ENCODE measurements at regions not wholly inside any gene's neighbourhood (a gene's known extent, or its start where the extent isn't known, plus 50 kb on each side); places are given as distances from the start of the nearest gene placed in this dataset.

DNA sequence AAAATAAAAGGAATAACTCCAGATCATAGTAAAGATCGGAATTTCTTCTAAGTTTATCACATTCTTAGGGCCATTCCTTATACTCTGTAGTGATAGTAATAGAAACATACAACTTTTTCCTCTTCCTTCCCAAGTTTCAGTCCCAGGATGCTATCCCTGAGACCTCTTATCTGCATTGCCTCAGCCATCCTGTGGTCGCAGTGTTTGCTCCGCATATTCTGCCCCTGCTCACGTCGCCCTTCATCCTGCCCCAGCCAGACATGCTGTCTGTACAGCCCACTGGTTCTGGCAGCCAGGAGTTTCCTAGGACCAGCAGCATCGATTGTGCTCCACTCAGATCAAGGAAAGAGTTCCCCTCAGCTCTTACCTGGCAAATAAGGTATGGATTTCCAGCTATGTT lies 132.7 kb upstream of the ERCC6L2 start:
- intact Hi-C loops (cut with micrococcal nuclease; ENCODE audit: unreplicated experiment), result no loop called here
- BruUV-seq (replicated peaks), result no TSS peak
- ChIA-PET POLR2A (no interaction called here), CTCF (interaction anchor here (1.1 kb wide), 1 partner anchor 489 kb away, joined by 3 read pairs; no protein-coding TSS in a partner anchor), SMC1A (ENCODE audit: uncharacterized antibody, unreplicated experiment) (no interaction called here), RAD21 (ENCODE audit: unreplicated experiment) (no interaction called here)
- no peaks in the 10 kb centered on the region for H3K4me1 ChIP-seq (ENCODE audit: control insufficient read depth, insufficient read depth, low read length)
- no peak for TF ChIP-seq CEBPB (IDR thresholded peaks at IDR 0.05; ENCODE audit: borderline replicate concordance in 1 of 2, low read depth in 2 of 2, low read length in 2 of 2)
- no peaks in the 10 kb centered on the region for H3K79me2 ChIP-seq (ENCODE audit: control insufficient read depth, insufficient read depth, low read length)
- H3K36me3 ChIP-seq (ENCODE audit: control insufficient read depth in 2 of 2, insufficient read depth in 2 of 2, low read length in 1 of 2), result no peaks in the 10 kb centered on the region
- ATAC-seq (no peak), DNase-seq (ENCODE audit: low read depth, low spot score) (no peak), FAIRE-seq (no peak)
- no peaks in the 10 kb centered on the region for H3K9me3 ChIP-seq (replicated peaks; ENCODE audit: control insufficient read depth, insufficient read depth, low read length)
- no peak overlapping the region for H3K4me3 ChIP-seq
- H3K27me3 ChIP-seq (replicated peaks in 1 of 2; ENCODE audit: control insufficient read depth in 2 of 2, insufficient read depth in 2 of 2, low read length in 1 of 2), result peaks cover 1 to 3% of the 10 kb centered on the region in 2 experiments; a peak in 1 of 4 replicates
- in situ Hi-C loops (cut with MboI), result no loop called here
- no peak overlapping the region for H3K27ac ChIP-seq (ENCODE audit: control insufficient read depth, insufficient read depth)
- H2AFZ ChIP-seq (ENCODE audit: control insufficient read depth, low read depth, low read length), result no peak overlapping the region
- 45% methylated on average over 6 of the region's 6 CpGs for WGBS (ENCODE audit: insufficient coverage, insufficient replicate concordance, low lambda C conversion rate, missing lambda C conversion rate)
- H3K4me2 ChIP-seq (ENCODE audit: control insufficient read depth, insufficient read depth), result no peak overlapping the region
- no peak overlapping the region for H3K9ac ChIP-seq (ENCODE audit: control insufficient read depth, insufficient read depth, low read length)
- H4K20me1 ChIP-seq (ENCODE audit: control insufficient read depth, insufficient read depth), result no peaks in the 10 kb centered on the region

DNA sequence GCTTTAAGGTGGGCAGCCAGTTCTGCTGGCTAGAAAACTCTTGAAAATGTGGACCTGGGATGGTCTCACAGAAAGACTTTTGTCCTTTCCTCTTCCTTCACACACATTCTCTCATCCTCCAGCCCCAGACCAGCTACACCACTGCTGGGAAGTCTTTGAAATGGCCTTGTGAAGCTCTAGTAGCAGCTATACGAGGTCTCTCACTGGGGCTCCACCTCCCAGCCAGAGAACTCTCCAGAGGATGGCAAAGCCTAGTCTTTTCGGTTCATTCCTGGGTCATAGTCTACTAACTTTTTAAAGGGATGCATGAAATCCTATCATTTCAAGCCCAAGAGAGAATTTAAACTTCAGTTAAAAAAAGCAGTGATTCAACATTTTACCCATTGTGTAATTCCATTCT lies 133.9 kb upstream of the ERCC6L2 start:
- in situ Hi-C loops (cut with MboI), result no loop called here
- no peak overlapping the region for H3K9ac ChIP-seq (ENCODE audit: control insufficient read depth, insufficient read depth, low read length)

More for the DNA sequence above, 133.9 kb upstream of the ERCC6L2 start:
- Histone ChIP-seq H3K36me3 (ENCODE audit: control insufficient read depth in 2 of 2, insufficient read depth in 2 of 2, low read length in 1 of 2) (no peaks in the 10 kb centered on the region), H3K27ac (ENCODE audit: control insufficient read depth, insufficient read depth) (no peak overlapping the region), H3K79me2 (ENCODE audit: control insufficient read depth, insufficient read depth, low read length) (no peaks in the 10 kb centered on the region), H2AFZ (ENCODE audit: control insufficient read depth, low read depth, low read length) (no peak overlapping the region), H3K4me3 (no peak overlapping the region), H3K4me1 (ENCODE audit: control insufficient read depth, insufficient read depth, low read length) (no peaks in the 10 kb centered on the region), H3K27me3 (replicated peaks in 1 of 2; ENCODE audit: control insufficient read depth in 2 of 2, insufficient read depth in 2 of 2, low read length in 1 of 2) (peaks cover 1 to 3% of the 10 kb centered on the region in 2 experiments; a peak in 1 of 4 replicates), H3K9me3 (replicated peaks; ENCODE audit: control insufficient read depth, insufficient read depth, low read length) (no peaks in the 10 kb centered on the region), H4K20me1 (ENCODE audit: control insufficient read depth, insufficient read depth) (no peaks in the 10 kb centered on the region), H3K4me2 (ENCODE audit: control insufficient read depth, insufficient read depth) (no peak overlapping the region)
- no peak for DNase-seq (ENCODE audit: low read depth, low spot score)
- ChIA-PET RAD21 (ENCODE audit: unreplicated experiment) (no interaction called here), POLR2A (no interaction called here), CTCF (no interaction called here), SMC1A (ENCODE audit: uncharacterized antibody, unreplicated experiment) (no interaction called here)
- 0% methylated on average over 2 of the region's 2 CpGs for WGBS (ENCODE audit: insufficient coverage, insufficient replicate concordance, low lambda C conversion rate, missing lambda C conversion rate)
- intact Hi-C loops (cut with micrococcal nuclease; ENCODE audit: unreplicated experiment), result no loop called here
- TF ChIP-seq PAX5 (IDR thresholded peaks at IDR 0.05; ENCODE audit: borderline replicate concordance, low read depth, low read length), result no peak
- no peak for TF ChIP-seq RBBP5 (conservative IDR thresholded peaks at IDR 0.05)
- ATAC-seq, result no peak
- no TSS peak for BruUV-seq (replicated peaks)
- FAIRE-seq, result no peak
